ENCODE measurements at regions not wholly inside any gene's neighbourhood (a gene's known extent, or its start where the extent isn't known, plus 50 kb on each side); places are given as distances from the start of the nearest gene placed in this dataset.
"Not testable (repeated sequence)": the region's sequence is repeated elsewhere in the genome, so short reads cannot be mapped to it uniquely, and the experiment has no call there.

GRCh38 chr3:22713936-22714335 is 489.2 kb upstream of the UBE2E2 start:
- DNase-seq: no peak

DNA sequence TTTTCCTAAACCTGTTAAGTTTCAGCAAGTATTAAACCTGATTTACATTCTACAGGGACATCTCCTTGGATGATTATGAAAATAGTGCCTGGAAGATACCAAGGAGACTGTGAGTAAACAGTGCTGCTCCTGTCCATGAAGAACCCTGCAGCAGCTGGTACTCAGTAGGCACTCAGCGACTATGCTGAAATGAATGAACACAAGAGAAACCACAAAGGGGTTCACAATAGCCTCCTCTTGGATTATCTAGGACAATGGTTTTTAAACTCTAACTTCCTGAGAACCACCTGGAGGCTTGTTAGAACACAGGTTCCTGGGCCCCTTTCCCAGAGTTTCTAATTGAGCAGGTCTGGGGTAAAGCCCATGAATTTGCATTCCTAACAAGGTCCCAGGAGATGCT is 488.4 kb upstream of the UBE2E2 start:
- DNase-seq: no peak

- no peak for DNase-seq
Observed at GRCh38 chr3:22720596-22720995, 482.5 kb upstream of the UBE2E2 start.

- no peak for DNase-seq
Observed at GRCh38 chr3:22724420-22724819, 478.7 kb upstream of the UBE2E2 start.

DNA sequence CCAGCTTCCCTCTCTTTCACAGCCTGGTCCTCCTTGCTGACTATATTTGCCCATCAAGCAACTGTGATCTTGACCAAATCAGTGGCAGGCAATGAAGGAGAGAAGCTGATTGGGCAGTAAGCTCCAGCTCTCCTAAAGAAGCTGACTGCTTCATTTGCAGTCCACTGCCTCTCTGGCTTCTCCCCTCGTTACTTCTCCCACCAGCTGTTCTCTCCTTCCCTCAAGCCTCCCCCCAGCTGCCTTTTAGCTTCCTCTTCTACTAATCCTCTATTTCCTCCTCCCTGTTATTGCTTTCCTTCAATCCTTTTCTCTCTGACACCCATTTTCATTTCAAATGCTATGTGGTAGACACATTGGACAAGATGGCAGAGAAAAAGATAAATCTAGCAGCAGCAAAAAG is 474.7 kb upstream of the UBE2E2 start:
- no peak for DNase-seq

- no peak for DNase-seq
Observed at GRCh38 chr3:22729212-22729611, 473.9 kb upstream of the UBE2E2 start.

- DNase-seq: no peak
Observed at GRCh38 chr3:22729981-22730380, 473.1 kb upstream of the UBE2E2 start.

- no peak for DNase-seq
Observed at GRCh38 chr3:22730701-22731100, 472.4 kb upstream of the UBE2E2 start.

- DNase-seq: no peak
Observed at GRCh38 chr3:22731901-22732300, 471.2 kb upstream of the UBE2E2 start.

DNA sequence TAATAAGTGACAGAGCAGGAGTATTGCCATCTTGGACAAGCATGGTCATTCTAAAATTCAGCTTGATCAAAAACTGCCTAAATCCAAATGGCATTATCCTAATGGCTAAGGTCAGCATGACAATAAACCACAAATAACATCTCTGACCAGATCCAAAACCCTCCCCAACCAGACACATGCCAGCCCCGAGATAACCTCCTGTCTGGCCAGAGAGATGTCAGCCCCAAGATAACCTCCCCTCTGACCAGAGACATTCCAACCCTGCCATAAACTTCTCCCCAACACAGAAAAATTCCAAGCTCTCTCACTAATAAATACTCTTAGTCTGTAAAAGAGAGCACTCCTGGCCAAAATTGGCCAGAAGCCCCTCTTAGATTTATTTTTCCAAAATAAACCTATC is 470.5 kb upstream of the UBE2E2 start:
- DNase-seq: no peak

GRCh38 chr3:22734207-22734606 is 468.9 kb upstream of the UBE2E2 start:
- no peak for DNase-seq

DNA sequence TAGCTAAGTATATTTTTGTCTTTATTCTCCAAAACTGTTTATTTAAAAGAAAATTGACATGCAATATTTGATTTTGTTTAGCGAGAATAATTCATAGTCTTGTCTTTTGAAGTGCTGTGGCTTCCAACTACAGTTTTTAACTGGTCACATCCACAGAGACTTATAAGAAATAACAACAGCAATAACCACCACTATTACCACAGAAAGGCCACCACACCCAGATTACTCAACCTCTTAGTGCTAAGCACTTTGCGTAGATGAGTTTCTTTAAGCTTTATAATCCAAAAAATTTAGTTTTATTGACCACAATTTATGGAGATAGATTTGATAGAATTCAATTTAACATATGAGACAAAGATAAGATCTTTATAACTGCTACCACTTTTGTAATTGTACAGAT is 468.4 kb upstream of the UBE2E2 start:
- no peak for DNase-seq

- no peak for DNase-seq
Observed at GRCh38 chr3:22735373-22735772, 467.8 kb upstream of the UBE2E2 start.

- not testable (repeated sequence) for DNase-seq
Observed at GRCh38 chr3:22743386-22743785, 459.7 kb upstream of the UBE2E2 start.

DNA sequence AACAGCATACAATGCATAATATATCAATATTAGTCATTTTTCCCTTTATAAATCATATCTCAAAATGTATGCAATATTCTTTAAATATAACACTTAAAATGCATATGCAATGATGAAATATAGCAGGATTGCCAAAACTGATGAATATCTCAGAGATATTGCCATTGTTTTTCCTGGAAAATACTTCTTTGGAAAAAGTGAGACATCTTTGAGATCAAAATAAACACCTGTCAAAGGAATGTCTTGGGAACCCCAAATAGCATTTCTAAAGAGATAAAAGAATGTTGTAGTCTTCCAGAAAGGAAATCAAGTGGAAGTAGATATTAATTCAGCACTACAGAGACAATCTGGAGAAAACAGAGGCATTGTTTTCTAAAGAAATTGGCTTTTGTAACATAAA is 457.8 kb upstream of the UBE2E2 start:
- DNase-seq: no peak

DNA sequence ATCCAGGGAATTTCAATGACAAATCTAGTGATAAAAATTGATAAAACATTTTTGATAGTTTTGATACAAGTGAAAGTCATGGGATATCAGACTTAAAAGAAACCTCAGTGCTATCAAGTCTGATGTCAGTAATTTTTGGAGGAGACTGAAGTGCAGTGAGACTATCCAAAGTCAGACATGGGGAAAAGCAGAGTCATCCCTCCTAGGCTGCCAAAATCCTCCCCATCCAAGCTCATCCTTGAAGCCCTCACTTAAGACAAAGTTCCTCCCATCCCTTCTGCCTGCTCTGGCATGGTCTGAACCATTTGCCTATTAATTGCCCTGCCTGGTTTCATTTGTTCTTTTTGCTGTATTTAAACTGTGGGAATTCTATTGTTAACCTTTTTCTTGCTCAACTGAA is 456.9 kb upstream of the UBE2E2 start:
- no peak for DNase-seq

GRCh38 chr3:22748453-22749045 is 454.6 kb upstream of the UBE2E2 start:
- no peak for DNase-seq

DNA sequence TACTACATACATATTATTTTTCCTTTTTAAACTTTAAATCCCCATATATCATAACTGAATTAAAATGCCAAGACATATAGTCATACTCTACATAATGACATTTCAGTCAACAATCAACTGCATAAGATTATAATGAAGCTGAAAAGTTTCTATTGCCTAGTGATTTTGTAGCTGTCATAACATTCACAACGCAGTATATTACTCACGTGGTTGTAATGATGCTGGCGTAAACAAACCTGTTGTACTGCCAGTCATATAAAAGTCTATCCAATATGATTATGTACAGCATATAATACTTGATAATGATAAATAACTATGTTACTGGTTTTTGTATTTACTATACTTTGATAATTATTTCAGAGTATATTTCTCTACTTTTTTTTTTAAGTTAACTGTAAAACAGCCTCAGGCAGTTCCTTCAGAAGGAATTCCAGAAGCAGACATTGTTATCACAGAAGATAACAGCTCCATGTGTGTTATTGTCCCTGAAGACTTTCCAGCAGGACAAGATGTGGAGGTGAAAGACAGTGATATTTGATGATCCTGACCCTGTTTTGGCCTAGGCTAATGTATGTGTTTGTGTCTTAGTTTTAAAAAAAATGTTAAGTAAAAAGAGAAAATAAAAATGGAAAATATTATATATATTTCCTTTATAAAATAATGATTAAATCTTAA is 443.4 kb upstream of the UBE2E2 start:
- DNase-seq: no peak

DNA sequence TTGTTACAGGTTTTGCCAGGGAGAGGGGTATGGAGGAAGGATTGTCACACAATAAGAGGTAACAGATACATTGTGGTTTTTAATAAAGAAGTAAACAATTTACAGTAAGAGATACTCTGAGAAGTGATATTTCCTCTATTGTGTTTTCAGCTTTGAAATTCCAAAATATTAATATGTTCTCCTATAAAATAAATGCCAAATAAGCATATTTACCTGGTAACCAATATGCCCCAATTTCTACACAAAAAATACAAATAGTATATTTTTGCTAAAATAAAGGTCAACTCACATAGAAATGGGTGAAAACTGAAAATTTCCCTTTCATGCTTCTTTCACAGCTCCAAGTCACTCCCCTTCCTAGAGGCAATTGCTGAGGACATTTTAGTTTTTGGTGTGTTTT is 437.4 kb upstream of the UBE2E2 start:
- no peak for DNase-seq

DNA sequence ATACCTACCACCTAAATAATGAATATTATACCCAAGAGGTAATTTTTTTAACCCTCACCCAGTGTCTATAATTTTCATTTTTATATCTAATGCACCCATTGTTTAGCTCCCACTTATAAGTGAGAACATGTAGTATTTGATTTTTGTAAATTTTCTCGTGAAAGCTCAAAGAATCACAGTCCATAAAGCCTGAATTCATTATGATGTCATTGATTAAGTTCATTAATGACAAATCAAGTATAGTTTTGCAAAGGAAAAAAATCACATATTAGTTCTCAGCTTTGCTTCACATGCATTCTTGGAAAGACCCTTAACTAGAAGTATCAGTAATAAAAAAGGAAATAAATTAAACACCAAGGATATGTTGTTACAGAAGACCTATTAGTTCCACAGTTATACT is 425.3 kb upstream of the UBE2E2 start:
- DNase-seq: no peak

DNA sequence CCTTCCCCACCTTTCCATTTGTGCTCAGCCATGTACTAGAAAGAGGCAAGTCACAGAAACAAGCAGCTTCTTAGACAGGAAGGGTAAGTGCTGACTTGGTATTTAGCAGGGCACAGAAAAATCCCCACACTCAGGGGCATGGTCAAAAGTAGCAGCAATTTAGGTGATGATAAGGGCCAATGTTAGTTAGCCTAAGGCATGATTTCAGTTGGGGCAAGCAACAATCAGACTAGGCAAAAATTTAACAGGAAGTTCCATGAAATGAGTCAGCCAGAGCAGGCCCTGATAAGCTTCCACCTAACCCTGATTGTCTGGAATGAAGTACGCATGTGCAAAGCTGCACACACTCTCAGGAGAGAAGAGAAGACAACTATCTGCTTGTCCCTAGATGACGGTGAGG is 423.4 kb upstream of the UBE2E2 start:
- DNase-seq: no peak

DNA sequence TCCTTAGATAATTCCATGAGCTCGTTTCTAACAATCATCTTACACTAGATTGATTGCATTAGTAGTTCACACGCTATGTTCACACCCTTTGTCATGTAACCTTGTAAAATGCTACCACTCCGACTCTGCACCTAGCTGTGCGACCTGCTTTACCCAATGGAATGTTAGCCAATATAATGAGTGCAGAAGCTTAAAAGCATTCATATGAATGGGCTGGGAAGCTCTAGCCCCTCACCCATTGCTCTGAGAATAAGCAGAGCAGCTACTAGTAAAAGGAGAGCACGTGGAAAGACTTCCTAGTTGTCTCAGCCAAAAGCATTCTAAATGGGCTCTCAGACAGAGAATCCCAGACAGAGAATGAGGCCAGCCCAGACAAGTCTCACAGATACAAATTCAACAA is 410.6 kb upstream of the UBE2E2 start:
- DNase-seq: no peak

- DNase-seq: no peak
Observed at GRCh38 chr3:22795917-22796316, 407.2 kb upstream of the UBE2E2 start.

- no peak for DNase-seq
Observed at GRCh38 chr3:22798461-22798860, 404.7 kb upstream of the UBE2E2 start.

GRCh38 chr3:22819209-22819608 is 383.9 kb upstream of the UBE2E2 start:
- no peak for DNase-seq
